GM19467 (cell line): ENCODE measurements at regions not wholly inside any gene's neighbourhood (a gene's known extent, or its start where the extent isn't known, plus 50 kb on each side); places are given as distances from the start of the nearest gene placed in this dataset.

Source experiments
- ATAC-seq: cut with Tn5 transposase; IDR thresholded peaks from one replicate; pipeline ENCODE4 v1.9.1; 2021; ENCODE audit warnings: mild to moderate bottlenecking, moderate library complexity; ENCODE audit not compliant: unreplicated experiment

- peak; percentile 88 for ATAC-seq
Observed at GRCh38 chr6:20023549-20024315, 186.6 kb downstream of the ID4 start.

- no peak for ATAC-seq
Observed at GRCh38 chr6:20024316-20024673, 187.1 kb downstream of the ID4 start.

- no peak for ATAC-seq
Observed at GRCh38 chr6:20024978-20025377, 187.3 kb downstream of the MBOAT1 start.

- no peak for ATAC-seq
Observed at GRCh38 chr6:20025681-20026080, 186.6 kb downstream of the MBOAT1 start.

- no peak for ATAC-seq
Observed at GRCh38 chr6:20028143-20028542, 184.1 kb downstream of the MBOAT1 start.

GRCh38 chr6:20028562-20028961 is 183.7 kb downstream of the MBOAT1 start:
- no peak for ATAC-seq

- no peak for ATAC-seq
Observed at GRCh38 chr6:20029979-20030378, 182.3 kb downstream of the MBOAT1 start.

- ATAC-seq, result no peak
Observed at GRCh38 chr6:20031342-20031741, 180.9 kb downstream of the MBOAT1 start.

GRCh38 chr6:20033697-20034407 is 178.4 kb downstream of the MBOAT1 start:
- ATAC-seq, result no peak

GRCh38 chr6:20034408-20034769 is 177.9 kb downstream of the MBOAT1 start:
- no peak for ATAC-seq

GRCh38 chr6:20036141-20036677 is 176.1 kb downstream of the MBOAT1 start:
- no peak for ATAC-seq

- no peak for ATAC-seq
Observed at GRCh38 chr6:20038410-20039204, 173.7 kb downstream of the MBOAT1 start.

GRCh38 chr6:20044883-20045282 is 167.4 kb downstream of the MBOAT1 start:
- no peak for ATAC-seq
